ENCODE measurements at regions not wholly inside any gene's neighbourhood (a gene's known extent, or its start where the extent isn't known, plus 50 kb on each side); places are given as distances from the start of the nearest gene placed in this dataset.

GRCh38 chr1:218108034-218108433 lies 177.1 kb upstream of the RRP15 start:
- TF ChIP-seq CEBPB (IDR thresholded peaks at IDR 0.05; ENCODE audit: low read depth, low read length): no peak
- TF ChIP-seq RBBP5 (IDR thresholded peaks at IDR 0.05; ENCODE audit: borderline replicate concordance, low read depth, low read length): no peak
